OCI-LY7 (cell line): ENCODE measurements at regions not wholly inside any gene's neighbourhood (a gene's known extent, or its start where the extent isn't known, plus 50 kb on each side); places are given as distances from the start of the nearest gene placed in this dataset.

Source experiments
- CTCF ChIP-seq: fragments of 200-600 bp; sonication (generic); conservative IDR thresholded peaks from 2 replicates; pipeline ENCODE4 v1.5.1; 2014; ENCODE audit warnings: mild to moderate bottlenecking, antibody characterized with exemption, low read length, moderate library complexity, mixed read lengths
- EZH2phosphoT487 ChIP-seq: fragments of 200-600 bp; sonication (generic); IDR thresholded peaks from 2 replicates; pipeline ENCODE4 v1.6.1; 2018; ENCODE audit warnings: low read depth, borderline replicate concordance, mild to moderate bottlenecking, mixed run types, antibody characterized with exemption, low read length, moderate library complexity, mixed read lengths

GRCh38 chr14:48253020-48253419 lies 577.6 kb upstream of the MDGA2 start:
- TF ChIP-seq CTCF (no peak), EZH2phosphoT487 (no peak)
